ENCODE measurements at regions not wholly inside any gene's neighbourhood (a gene's known extent, or its start where the extent isn't known, plus 50 kb on each side); places are given as distances from the start of the nearest gene placed in this dataset.
"Not testable (repeated sequence)": the region's sequence is repeated elsewhere in the genome, so short reads cannot be mapped to it uniquely, and the experiment has no call there.

GRCh38 chr4:127261476-127261875 is 371.3 kb upstream of the INTU start:
- Histone ChIP-seq H3K36me3 (no peaks in the 10 kb centered on the region), H3K27me3 (no peaks in the 10 kb centered on the region), H3K4me3 (no peak overlapping the region), H3K9me3 (no peaks in the 10 kb centered on the region), H3K27ac (no peak overlapping the region), H3K4me1 (no peaks in the 10 kb centered on the region)
- TF ChIP-seq POLR2AphosphoS5 (IDR thresholded peaks at IDR 0.05), result no peak
- WGBS, 2 donors (ENCODE audit: low coverage in 1 of 2), result 63 to 90% methylated on average over 1 of the region's 1 CpG
- ATAC-seq, result no peak

DNA sequence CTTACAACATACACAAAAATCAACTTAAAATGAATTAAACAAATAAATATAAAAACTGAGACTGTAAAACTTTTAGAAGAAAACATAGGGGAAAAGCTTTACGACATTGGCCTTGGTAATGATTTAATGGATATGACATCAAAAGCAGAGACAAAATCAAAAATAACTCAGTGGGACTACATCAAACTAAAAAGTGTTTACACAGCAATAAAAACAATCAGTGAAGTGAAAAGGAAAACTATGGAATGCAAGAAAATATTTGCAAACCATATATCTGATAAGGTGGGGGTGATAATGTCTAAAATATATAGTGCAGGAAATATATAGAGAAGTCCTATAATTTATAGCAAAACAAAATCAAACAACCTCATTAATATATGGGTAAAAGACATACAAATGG is 364.4 kb upstream of the INTU start:
- H3K9me3 ChIP-seq, result peaks cover 0 to 10% (median 0%) of the 10 kb centered on the region in 3 donors
- no peaks in the 10 kb centered on the region for H3K27me3 ChIP-seq
- no peak overlapping the region for H3K4me3 ChIP-seq
- TF ChIP-seq POLR2AphosphoS5 (IDR thresholded peaks at IDR 0.05) (no peak), CTCF (IDR thresholded peaks at IDR 0.05) (no peak), EP300 (IDR thresholded peaks at IDR 0.05) (no peak), POLR2A (IDR thresholded peaks at IDR 0.05) (no peak)
- H3K4me1 ChIP-seq, result no peaks in the 10 kb centered on the region
- no peak for ATAC-seq
- 75 to 86% methylated on average over 1 of the region's 1 CpG for WGBS, 2 donors (ENCODE audit: low coverage in 1 of 2)
- H3K27ac ChIP-seq, result no peak overlapping the region
- H3K36me3 ChIP-seq, result no peaks in the 10 kb centered on the region

DNA sequence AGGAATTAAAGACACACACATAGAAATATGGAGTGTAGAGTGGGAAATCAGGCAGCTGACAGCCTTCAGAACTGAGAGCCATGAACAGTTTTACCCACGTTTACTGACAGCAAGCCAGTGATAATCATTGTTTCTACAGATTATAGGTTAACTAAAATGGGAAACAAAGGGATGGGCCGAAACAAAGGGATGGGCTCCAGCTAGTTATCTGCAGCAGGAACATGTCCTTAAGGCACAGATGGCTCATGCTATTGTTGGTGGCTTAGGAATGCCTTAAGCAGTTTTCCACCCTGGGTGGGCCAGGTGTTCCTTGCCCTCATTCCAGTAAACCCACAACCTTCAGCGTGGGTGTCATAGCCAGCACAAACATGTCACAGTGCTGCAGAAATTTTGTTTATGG is 355.7 kb upstream of the INTU start:
- not testable (repeated sequence) for ATAC-seq, H3K27me3 ChIP-seq, H3K27ac ChIP-seq, H3K4me3 ChIP-seq, H3K4me1 ChIP-seq, H3K36me3 ChIP-seq
- peaks cover 0 to 22% (median 0%) of the 10 kb centered on the region in 3 donors for H3K9me3 ChIP-seq
- WGBS, 2 donors (ENCODE audit: low coverage in 1 of 2), result 93 to 95% methylated on average over 2 to 3 of the region's 3 CpGs

- Histone ChIP-seq H3K27me3 (no peaks in the 10 kb centered on the region), H3K9me3 (no peaks in the 10 kb centered on the region), H3K36me3 (no peaks in the 10 kb centered on the region), H3K27ac (no peak overlapping the region), H3K4me1 (no peaks in the 10 kb centered on the region), H3K4me3 (no peak overlapping the region)
- TF ChIP-seq CTCF (IDR thresholded peaks at IDR 0.05) (no peak), POLR2AphosphoS5 (IDR thresholded peaks at IDR 0.05) (no peak), EP300 (IDR thresholded peaks at IDR 0.05) (no peak), POLR2A (IDR thresholded peaks at IDR 0.05) (no peak)
- ATAC-seq, result no peak
Measured at GRCh38 chr4:127284236-127284635, 348.5 kb upstream of the INTU start.

DNA sequence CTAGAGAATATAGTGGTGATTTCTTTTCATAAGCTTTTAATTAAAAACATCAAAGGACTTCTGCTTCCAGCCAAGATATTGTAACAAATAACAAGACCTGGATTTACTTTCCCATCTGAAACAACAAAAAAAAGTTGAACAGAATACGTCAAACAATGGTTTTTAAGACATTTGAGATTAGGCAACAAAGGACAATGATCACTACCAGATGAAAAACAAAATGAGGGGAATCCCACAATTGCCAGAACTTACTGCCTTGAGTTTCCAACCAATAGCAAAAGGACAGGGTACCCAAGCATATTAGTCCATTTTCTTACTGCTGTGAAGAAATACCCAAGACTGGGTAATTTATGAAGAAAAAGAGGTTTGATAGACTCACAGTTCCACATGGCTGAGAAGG is 341.4 kb upstream of the INTU start:
- H3K27me3 ChIP-seq, result no peaks in the 10 kb centered on the region
- no peaks in the 10 kb centered on the region for H3K36me3 ChIP-seq
- no peak overlapping the region for H3K4me3 ChIP-seq
- no peak for ATAC-seq
- WGBS, 2 donors (ENCODE audit: low coverage in 1 of 2), result 69 to 80% methylated on average over 1 of the region's 1 CpG
- TF ChIP-seq POLR2A (IDR thresholded peaks at IDR 0.05), result no peak
- TF ChIP-seq POLR2AphosphoS5 (IDR thresholded peaks at IDR 0.05), result no peak
- TF ChIP-seq CTCF (IDR thresholded peaks at IDR 0.05), result no peak
- no peak for TF ChIP-seq EP300 (IDR thresholded peaks at IDR 0.05)
- peaks cover 0 to 14% (median 0%) of the 10 kb centered on the region in 3 donors for H3K9me3 ChIP-seq
- H3K27ac ChIP-seq, result no peak overlapping the region
- H3K4me1 ChIP-seq, result no peaks in the 10 kb centered on the region

GRCh38 chr4:127293496-127293895 is 339.3 kb upstream of the INTU start:
- H3K27ac ChIP-seq, result no peak overlapping the region
- no peaks in the 10 kb centered on the region for H3K36me3 ChIP-seq
- ATAC-seq, result no peak
- no peak overlapping the region for H3K4me3 ChIP-seq
- no peak for TF ChIP-seq EP300 (IDR thresholded peaks at IDR 0.05)
- TF ChIP-seq POLR2A (IDR thresholded peaks at IDR 0.05), result no peak
- TF ChIP-seq POLR2AphosphoS5 (IDR thresholded peaks at IDR 0.05), result no peak
- no peak for TF ChIP-seq CTCF (IDR thresholded peaks at IDR 0.05)
- H3K4me1 ChIP-seq, result no peaks in the 10 kb centered on the region
- H3K9me3 ChIP-seq, result peaks cover 0 to 18% (median 0%) of the 10 kb centered on the region in 3 donors
- 40 to 69% methylated on average over 1 to 2 of the region's 2 CpGs for WGBS, 2 donors (ENCODE audit: low coverage in 1 of 2)
- H3K27me3 ChIP-seq, result no peaks in the 10 kb centered on the region
